LNCaP clone FGC (cell line): ENCODE measurements at regions not wholly inside any gene's neighbourhood (a gene's known extent, or its start where the extent isn't known, plus 50 kb on each side); places are given as distances from the start of the nearest gene placed in this dataset.

Experiments
- DNase-seq: peaks from one replicate; pipeline ENCODE4 v3.0.0-alpha.2; 2011; ENCODE audit warnings: low read depth
- H3K4me3 ChIP-seq: 2 replicates; pipeline ENCODE4 v1.5.1; 2011; ENCODE audit warnings: mild to moderate bottlenecking, low read depth, low read length, control low read depth
- TF ChIP-seq, protein P1 (sequence below): IDR thresholded peaks from 2 replicates; pipeline ENCODE4 v1.5.1; 2012; ENCODE audit warnings: mild to moderate bottlenecking; ENCODE audit not compliant: control insufficient read depth, insufficient read depth; ENCODE audit errors: extremely low read depth

DNA sequence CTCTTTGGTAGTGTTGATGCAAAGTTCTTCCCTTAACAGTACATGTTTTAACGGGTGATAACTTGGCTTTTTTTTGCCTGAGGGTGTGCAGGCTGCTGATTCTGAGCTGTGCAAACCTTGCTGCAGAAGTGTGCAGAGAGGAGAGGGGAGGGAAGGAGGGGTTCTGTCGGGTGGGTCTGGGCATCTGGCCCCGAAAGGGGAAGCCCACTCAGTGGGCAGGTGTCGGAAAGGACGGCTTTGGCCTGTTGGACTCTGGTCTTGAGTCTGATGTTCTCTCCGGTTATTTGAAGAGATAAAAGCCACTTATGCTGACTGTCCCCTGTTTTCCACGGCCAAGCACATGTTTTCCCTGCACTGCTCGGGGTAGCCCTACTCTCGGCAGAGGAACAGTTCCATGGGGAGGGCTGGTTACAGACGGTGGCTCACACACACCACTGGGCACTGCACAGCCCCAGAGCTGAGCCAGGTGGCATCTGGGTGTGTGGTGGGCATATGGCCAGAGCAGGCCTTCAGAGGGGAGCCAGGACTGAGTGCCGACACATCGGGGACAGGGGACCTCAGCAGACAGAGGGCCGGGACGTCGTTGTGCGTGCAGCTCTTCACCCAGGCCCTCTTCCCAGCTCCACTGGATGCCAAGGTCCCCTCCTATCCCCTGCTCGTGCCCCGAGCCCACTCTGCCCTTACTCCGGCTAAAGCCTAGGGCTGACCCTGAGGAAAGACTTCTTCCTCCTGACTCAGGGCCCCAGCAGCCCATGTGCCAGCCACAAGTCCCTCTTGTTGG is 93.2 kb downstream of the TEX29 start:
- no peak for DNase-seq
- TF ChIP-seq, protein P1, sequence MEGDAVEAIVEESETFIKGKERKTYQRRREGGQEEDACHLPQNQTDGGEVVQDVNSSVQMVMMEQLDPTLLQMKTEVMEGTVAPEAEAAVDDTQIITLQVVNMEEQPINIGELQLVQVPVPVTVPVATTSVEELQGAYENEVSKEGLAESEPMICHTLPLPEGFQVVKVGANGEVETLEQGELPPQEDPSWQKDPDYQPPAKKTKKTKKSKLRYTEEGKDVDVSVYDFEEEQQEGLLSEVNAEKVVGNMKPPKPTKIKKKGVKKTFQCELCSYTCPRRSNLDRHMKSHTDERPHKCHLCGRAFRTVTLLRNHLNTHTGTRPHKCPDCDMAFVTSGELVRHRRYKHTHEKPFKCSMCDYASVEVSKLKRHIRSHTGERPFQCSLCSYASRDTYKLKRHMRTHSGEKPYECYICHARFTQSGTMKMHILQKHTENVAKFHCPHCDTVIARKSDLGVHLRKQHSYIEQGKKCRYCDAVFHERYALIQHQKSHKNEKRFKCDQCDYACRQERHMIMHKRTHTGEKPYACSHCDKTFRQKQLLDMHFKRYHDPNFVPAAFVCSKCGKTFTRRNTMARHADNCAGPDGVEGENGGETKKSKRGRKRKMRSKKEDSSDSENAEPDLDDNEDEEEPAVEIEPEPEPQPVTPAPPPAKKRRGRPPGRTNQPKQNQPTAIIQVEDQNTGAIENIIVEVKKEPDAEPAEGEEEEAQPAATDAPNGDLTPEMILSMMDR: no peak
- no peak overlapping the region for H3K4me3 ChIP-seq

GRCh38 chr13:111414341-111414740 is 93.9 kb downstream of the TEX29 start:
- no peak overlapping the region for H3K4me3 ChIP-seq
- TF ChIP-seq, protein P1: no peak
- DNase-seq: no peak

- TF ChIP-seq, protein P1: no peak
- DNase-seq: no peak
- H3K4me3 ChIP-seq: no peak overlapping the region
Observed at GRCh38 chr13:111415246-111415645, 94.8 kb downstream of the TEX29 start.

DNA sequence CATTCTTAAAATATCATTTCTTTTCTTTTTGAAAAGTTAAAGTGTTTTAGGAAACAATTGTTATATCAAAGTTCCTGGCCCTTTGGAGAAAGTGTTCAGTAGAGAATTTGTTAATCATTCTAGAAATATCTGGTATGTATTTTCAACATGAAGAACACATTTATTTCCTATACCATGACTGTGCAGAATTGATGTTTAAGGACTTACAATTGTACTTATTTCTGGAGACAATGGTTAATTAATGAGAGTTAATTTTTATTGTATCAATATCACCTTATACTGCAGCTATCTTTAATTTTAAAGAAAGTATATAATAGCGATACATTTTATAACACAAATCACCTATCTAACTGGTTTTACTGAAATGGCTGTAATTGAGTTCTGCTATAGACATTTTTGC is 95.3 kb downstream of the TEX29 start:
- TF ChIP-seq, protein P1: no peak
- no peak for DNase-seq
- no peak overlapping the region for H3K4me3 ChIP-seq

- H3K4me3 ChIP-seq: no peak overlapping the region
- TF ChIP-seq, protein P1: no peak
- no peak for DNase-seq
Observed at GRCh38 chr13:111418101-111418500, 97.7 kb downstream of the TEX29 start.

GRCh38 chr13:111420113-111420876 is 99.9 kb downstream of the TEX29 start:
- H3K4me3 ChIP-seq: no peak overlapping the region
- TF ChIP-seq, protein P1: no peak
- no peak for DNase-seq
